PC-9 (cell line): ENCODE measurements at regions not wholly inside any gene's neighbourhood (a gene's known extent, or its start where the extent isn't known, plus 50 kb on each side); places are given as distances from the start of the nearest gene placed in this dataset.
A peak's percentile ranks its signal among the peaks of the same experiment; 100 is the strongest.
"Not testable (repeated sequence)": the region's sequence is repeated elsewhere in the genome, so short reads cannot be mapped to it uniquely, and the experiment has no call there.

Experiments
- BruUV-seq: library from RNA; stranded (reverse); fragments of 400-500 nt; replicated peaks from 2 replicates; lab custom pipeline; 2021; lab: Mats Ljungman, UMichigan
- CTCF ChIA-PET: fragments of 300-600 bp; sonication (Branson Sonifier 250); formaldehyde crosslinking; loops from one replicate; lab custom pipeline; 2022; ENCODE audit warnings: antibody characterized with exemption; lab: Charles Lee
- POLR2A ChIA-PET: fragments of 300-600 bp; sonication (Branson Sonifier 250); formaldehyde crosslinking; loops from one replicate; lab custom pipeline; 2022; ENCODE audit warnings: antibody characterized with exemption; ENCODE audit not compliant: unreplicated experiment; lab: Charles Lee
- DNase-seq, 2 experiments: peaks; one replicate each; pipeline versions ENCODE4 v3.0.0 to v3.0.0-alpha.2; 2015 to 2022; ENCODE audit warnings: mixed read lengths in 1 of 2
- H2AFZ ChIP-seq: fragments of 200-600 bp; sonication (generic); 2 replicates; pipeline ENCODE4 v1.8.1; 2017; ENCODE audit warnings: antibody characterized with exemption
- H3F3A ChIP-seq: fragments of 200-600 bp; sonication (generic); 2 replicates; pipeline ENCODE4 v1.8.1; 2017; ENCODE audit warnings: antibody characterized with exemption, mild to moderate bottlenecking, low read depth; ENCODE audit not compliant: insufficient read depth
- H3K27ac ChIP-seq: fragments of 200-600 bp; sonication (generic); 2 replicates; pipeline ENCODE4 v1.6.1; 2016; ENCODE audit warnings: mixed run types
- H3K27me3 ChIP-seq: fragments of 200-600 bp; sonication (generic); 2 replicates; pipeline ENCODE4 v1.6.1; 2016; ENCODE audit warnings: low read depth, mixed run types; ENCODE audit not compliant: insufficient read depth
- H3K36me3 ChIP-seq: fragments of 200-600 bp; sonication (generic); 2 replicates; pipeline ENCODE4 v1.6.1; 2016; ENCODE audit warnings: low read depth, mixed run types
- H3K4me1 ChIP-seq: fragments of 200-600 bp; sonication (generic); replicated peaks from 2 replicates; pipeline ENCODE4 v1.6.1; 2016; ENCODE audit warnings: mixed run types; ENCODE audit not compliant: insufficient read depth
- H3K4me2 ChIP-seq: fragments of 200-600 bp; sonication (generic); 2 replicates; pipeline ENCODE4 v1.6.1; 2017; ENCODE audit warnings: mixed run types
- H3K4me3 ChIP-seq: fragments of 200-600 bp; sonication (generic); 2 replicates; pipeline ENCODE4 v1.6.1; 2016; ENCODE audit warnings: mixed run types
- H3K79me2 ChIP-seq: fragments of 200-600 bp; sonication (generic); 2 replicates; pipeline ENCODE4 v1.6.1; 2017; ENCODE audit warnings: low read depth, mixed run types
- H3K9me2 ChIP-seq: fragments of 200-600 bp; sonication (generic); 2 replicates; pipeline ENCODE4 v1.8.1; 2017; ENCODE audit warnings: mild to moderate bottlenecking; ENCODE audit not compliant: insufficient read depth
- H3K9me3 ChIP-seq: fragments of 200-600 bp; sonication (generic); 2 replicates; pipeline ENCODE4 v1.8.1; 2016; ENCODE audit warnings: low read depth; ENCODE audit not compliant: insufficient read depth
- H4K20me1 ChIP-seq: fragments of 200-600 bp; sonication (generic); 2 replicates; pipeline ENCODE4 v1.8.1; 2017; ENCODE audit not compliant: insufficient read depth
- intact Hi-C: fragments of 100-400 bp; cut with micrococcal nuclease; formaldehyde crosslinking; loops from one replicate; pipeline ENCODE4 v1.10.0; 2022; ENCODE audit not compliant: unreplicated experiment
- TF ChIP-seq, protein P1 (sequence below): fragments of 200-600 bp; sonication (generic); conservative IDR thresholded peaks from 2 replicates; pipeline ENCODE4 v1.6.1; 2017; ENCODE audit warnings: mixed run types, antibody characterized with exemption, mild to moderate bottlenecking, moderate library complexity

DNA sequence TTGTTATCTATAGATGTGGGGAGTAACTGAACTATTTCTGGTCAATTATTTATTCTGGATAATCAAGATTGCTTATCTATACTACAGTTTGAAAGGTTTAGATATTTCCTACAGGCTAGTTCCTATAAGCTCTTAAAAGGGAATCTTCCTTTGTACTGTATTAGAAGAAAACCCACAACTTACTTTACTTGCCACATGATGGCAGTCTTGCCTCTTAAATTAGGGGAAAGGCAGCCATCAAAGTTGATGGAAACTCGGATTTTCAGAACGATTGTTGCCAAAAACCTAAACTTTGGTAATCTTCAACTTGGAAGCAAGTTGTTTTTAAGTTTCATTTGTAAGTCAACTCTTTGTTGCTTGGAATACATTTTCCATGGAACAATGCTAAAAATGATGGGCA is 77.2 kb upstream of the AGTPBP1 start:
- intact Hi-C loops: loop anchor here (2.0 kb wide), 1 partner anchor 82 kb away; no protein-coding TSS in a partner anchor
- TF ChIP-seq, protein P1, sequence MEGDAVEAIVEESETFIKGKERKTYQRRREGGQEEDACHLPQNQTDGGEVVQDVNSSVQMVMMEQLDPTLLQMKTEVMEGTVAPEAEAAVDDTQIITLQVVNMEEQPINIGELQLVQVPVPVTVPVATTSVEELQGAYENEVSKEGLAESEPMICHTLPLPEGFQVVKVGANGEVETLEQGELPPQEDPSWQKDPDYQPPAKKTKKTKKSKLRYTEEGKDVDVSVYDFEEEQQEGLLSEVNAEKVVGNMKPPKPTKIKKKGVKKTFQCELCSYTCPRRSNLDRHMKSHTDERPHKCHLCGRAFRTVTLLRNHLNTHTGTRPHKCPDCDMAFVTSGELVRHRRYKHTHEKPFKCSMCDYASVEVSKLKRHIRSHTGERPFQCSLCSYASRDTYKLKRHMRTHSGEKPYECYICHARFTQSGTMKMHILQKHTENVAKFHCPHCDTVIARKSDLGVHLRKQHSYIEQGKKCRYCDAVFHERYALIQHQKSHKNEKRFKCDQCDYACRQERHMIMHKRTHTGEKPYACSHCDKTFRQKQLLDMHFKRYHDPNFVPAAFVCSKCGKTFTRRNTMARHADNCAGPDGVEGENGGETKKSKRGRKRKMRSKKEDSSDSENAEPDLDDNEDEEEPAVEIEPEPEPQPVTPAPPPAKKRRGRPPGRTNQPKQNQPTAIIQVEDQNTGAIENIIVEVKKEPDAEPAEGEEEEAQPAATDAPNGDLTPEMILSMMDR: peak; percentile 67
- not testable (repeated sequence) for H3K4me2 ChIP-seq, H3K4me1 ChIP-seq, H4K20me1 ChIP-seq, H3K27me3 ChIP-seq, H3F3A ChIP-seq, H3K4me3 ChIP-seq, H3K79me2 ChIP-seq, BruUV-seq, H2AFZ ChIP-seq, H3K36me3 ChIP-seq, H3K9me2 ChIP-seq, DNase-seq, H3K27ac ChIP-seq, H3K9me3 ChIP-seq
- ChIA-PET CTCF (interaction anchor here (0.7 to 0.9 kb wide), 2 partner anchors 76 to 90 kb away, joined by 3 read pairs; no protein-coding TSS in a partner anchor), POLR2A (interaction anchor here (0.7 kb wide), 1 partner anchor 104 kb away, joined by 4 read pairs; no protein-coding TSS in a partner anchor)

DNA sequence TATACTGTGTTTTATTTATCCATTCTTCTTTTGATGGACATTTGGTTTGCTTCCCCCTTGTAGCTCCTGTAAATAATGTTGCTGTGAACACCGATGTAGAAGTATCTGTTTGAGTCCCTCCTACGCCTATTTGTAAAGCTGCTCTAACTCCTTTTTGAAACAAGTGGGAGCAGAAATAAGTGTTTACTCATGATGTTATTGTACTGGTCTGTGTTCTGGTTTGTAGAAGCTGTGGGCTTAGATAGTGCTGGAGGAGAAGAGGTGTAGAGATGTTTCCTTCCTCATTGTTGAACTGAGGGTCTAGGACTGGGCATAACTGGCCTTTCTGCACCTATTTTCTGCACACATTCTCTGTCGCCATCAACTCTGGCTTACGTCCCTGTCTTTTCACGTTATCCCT is 78.8 kb upstream of the AGTPBP1 start:
- H3K27ac ChIP-seq, H3K79me2 ChIP-seq, H3F3A ChIP-seq, DNase-seq, H3K27me3 ChIP-seq, H3K4me3 ChIP-seq, BruUV-seq, H3K9me3 ChIP-seq, H3K4me1 ChIP-seq, H3K36me3 ChIP-seq, H2AFZ ChIP-seq, H4K20me1 ChIP-seq, H3K4me2 ChIP-seq, CTCF ChIA-PET, H3K9me2 ChIP-seq: not testable (repeated sequence)
- POLR2A ChIA-PET: interaction anchor here (0.6 kb wide), 1 partner anchor 34 kb away, joined by 3 read pairs; no protein-coding TSS in a partner anchor
- intact Hi-C loops: loop anchor here (10.0 kb wide), 2 partner anchors 414 to 1504 kb away; no protein-coding TSS in a partner anchor

DNA sequence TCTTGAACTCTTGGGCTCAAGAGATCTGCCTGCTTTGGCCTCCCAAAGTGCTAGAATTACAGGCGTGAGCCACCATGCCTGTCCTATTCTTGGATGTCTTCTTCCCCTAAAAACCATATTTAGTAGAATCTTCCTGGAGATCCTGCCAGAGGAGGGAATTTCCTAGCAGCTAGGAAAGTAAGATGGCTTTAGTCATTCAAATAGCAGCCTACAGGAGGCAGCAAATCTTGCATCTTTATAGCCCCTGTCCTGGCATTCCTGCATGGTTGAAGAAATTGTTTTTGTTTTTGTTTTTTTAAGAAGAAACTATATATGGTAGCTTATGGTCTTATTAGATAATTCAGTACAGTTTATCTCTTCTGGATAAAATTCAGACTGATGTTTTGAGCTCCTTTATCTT is 83.2 kb upstream of the AGTPBP1 start:
- H2AFZ ChIP-seq, H3F3A ChIP-seq, H3K27ac ChIP-seq, BruUV-seq, H3K9me2 ChIP-seq, H3K36me3 ChIP-seq, CTCF ChIA-PET, DNase-seq, H3K27me3 ChIP-seq, POLR2A ChIA-PET, H3K79me2 ChIP-seq, H3K4me3 ChIP-seq, H3K4me1 ChIP-seq, H4K20me1 ChIP-seq, H3K9me3 ChIP-seq, H3K4me2 ChIP-seq: not testable (repeated sequence)
- TF ChIP-seq, protein P1: peak; percentile 59
- intact Hi-C loops: loop anchor here (5.0 to 10.0 kb wide), 3 partner anchors 410 to 1500 kb away; no protein-coding TSS in a partner anchor

DNA sequence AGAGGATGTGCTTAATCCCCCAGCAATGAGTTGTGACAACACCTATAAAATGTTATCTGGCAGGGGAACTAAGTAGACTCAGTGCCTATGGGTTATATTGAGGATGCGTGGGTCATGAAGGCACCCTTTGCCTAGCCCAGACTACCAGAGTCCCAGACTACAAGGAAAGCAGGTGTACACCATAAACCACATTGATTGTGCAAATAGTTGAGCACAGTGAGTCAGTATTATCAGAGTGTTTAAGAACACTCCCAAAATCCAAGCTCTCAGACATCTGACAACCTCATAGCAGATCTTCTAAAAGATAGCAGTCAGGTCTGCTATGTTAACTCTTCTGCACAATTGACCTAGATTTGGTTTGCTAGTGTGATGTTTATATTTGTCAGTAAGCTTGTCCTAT is 92.8 kb upstream of the AGTPBP1 start:
- H3K27me3 ChIP-seq, H3K36me3 ChIP-seq, H3K9me2 ChIP-seq, intact Hi-C loops, H3K4me3 ChIP-seq, H4K20me1 ChIP-seq, CTCF ChIA-PET, H3K79me2 ChIP-seq, BruUV-seq, H2AFZ ChIP-seq, H3K4me1 ChIP-seq, H3K27ac ChIP-seq, H3F3A ChIP-seq, H3K4me2 ChIP-seq, H3K9me3 ChIP-seq: not testable (repeated sequence)
- DNase-seq: peak in 1 of 2 experiments; percentile 54
- POLR2A ChIA-PET: interaction anchor here (0.6 to 0.7 kb wide), 2 partner anchors 129 to 493 kb away, joined by 3 to 5 read pairs; no protein-coding TSS in a partner anchor

DNA sequence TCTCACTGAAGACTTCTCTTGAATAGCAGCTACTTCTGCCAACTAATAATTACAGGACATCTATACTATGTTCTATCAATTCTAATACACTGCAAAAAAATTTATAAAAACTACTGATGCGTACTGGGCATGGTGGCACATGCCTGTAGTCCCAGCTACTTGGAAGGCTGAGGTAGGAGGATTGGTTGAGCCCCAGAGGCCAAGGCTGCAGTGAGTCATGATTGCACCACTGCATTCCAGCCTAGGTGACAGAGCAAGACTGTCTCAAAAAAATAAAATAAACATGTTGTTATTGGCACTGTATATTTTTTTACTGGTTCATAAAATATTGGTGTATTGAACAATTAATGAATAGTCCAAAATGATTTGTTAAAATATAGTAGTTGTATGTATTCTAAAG is 97.0 kb upstream of the NAA35 start:
- intact Hi-C loops, H3K4me2 ChIP-seq: not testable (repeated sequence)

DNA sequence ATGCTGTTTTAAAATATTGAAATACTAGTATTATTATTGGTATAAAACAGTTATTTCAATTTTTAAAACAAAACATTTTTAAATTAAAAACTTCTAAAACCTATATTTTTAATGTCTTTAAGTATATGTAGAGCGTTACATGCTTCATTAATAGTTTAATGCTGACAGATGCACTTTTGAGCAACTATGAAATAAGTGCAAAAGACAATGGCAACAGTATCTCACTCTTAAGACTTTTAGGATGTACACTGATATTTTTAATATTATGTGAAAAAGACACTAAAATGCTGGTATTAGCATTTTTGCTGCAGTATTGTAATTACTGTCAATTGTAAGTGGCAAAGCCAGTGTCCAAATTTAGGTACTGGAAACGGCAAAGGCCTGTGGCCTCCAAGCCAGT is 93.2 kb upstream of the NAA35 start:
- BruUV-seq: not testable (repeated sequence)

More for the DNA sequence above, 97.0 kb upstream of the NAA35 start:
- H3K9me2 ChIP-seq, H3K36me3 ChIP-seq, H4K20me1 ChIP-seq, H3K4me1 ChIP-seq, POLR2A ChIA-PET, H3K27ac ChIP-seq, BruUV-seq, H2AFZ ChIP-seq, H3K4me3 ChIP-seq, H3K27me3 ChIP-seq, H3F3A ChIP-seq, H3K9me3 ChIP-seq, CTCF ChIA-PET, H3K79me2 ChIP-seq: not testable (repeated sequence)
- peak in 1 of 2 experiments; percentile 50 for DNase-seq

More for the DNA sequence above, 93.2 kb upstream of the NAA35 start:
- H4K20me1 ChIP-seq, H3K27ac ChIP-seq, H3K4me2 ChIP-seq, H3K4me1 ChIP-seq, H3K9me2 ChIP-seq, H2AFZ ChIP-seq, H3K79me2 ChIP-seq, H3K9me3 ChIP-seq, H3K4me3 ChIP-seq, POLR2A ChIA-PET, H3K36me3 ChIP-seq, intact Hi-C loops, H3K27me3 ChIP-seq, H3F3A ChIP-seq, CTCF ChIA-PET, DNase-seq: not testable (repeated sequence)
